K562 (cell line): ENCODE measurements at regions not wholly inside any gene's neighbourhood (a gene's known extent, or its start where the extent isn't known, plus 50 kb on each side); places are given as distances from the start of the nearest gene placed in this dataset.

ENCODE experiments used
- BHLHE40 ChIP-seq: IDR thresholded peaks from 2 replicates; pipeline ENCODE4 v1.6.1; 2011; ENCODE audit warnings: low read length, improper control_type of control experiment
- BMI1 ChIP-seq: fragments of 150-350 bp; IDR thresholded peaks from 2 replicates; pipeline ENCODE4 v1.6.1; 2014; ENCODE audit warnings: low read length
- CCNT2 ChIP-seq: IDR thresholded peaks from 2 replicates; pipeline ENCODE4 v1.6.1; 2011; ENCODE audit warnings: borderline replicate concordance, low read depth, mild to moderate bottlenecking, moderate library complexity, mixed read lengths, low read length; ENCODE audit not compliant: insufficient read length; ENCODE audit errors: extremely low read depth
- CHD1 ChIP-seq: fragments of 200-600 bp; sonication (generic); IDR thresholded peaks from one replicate; pipeline ENCODE4 v1.6.1; 2012; ENCODE audit warnings: mild to moderate bottlenecking, moderate library complexity, low read length, inconsistent platforms
- CREM ChIP-seq: IDR thresholded peaks from 2 replicates; pipeline ENCODE4 v1.6.1; 2014; ENCODE audit warnings: antibody characterized with exemption, low read depth
- E2F5 ChIP-seq: sonication (generic); formaldehyde crosslinking; IDR thresholded peaks from 2 replicates; pipeline ENCODE4 v1.8.0; 2022; ENCODE audit warnings: mild to moderate bottlenecking, missing genetic modification reagents
- E2F8 ChIP-seq: fragments of 450-650 bp; IDR thresholded peaks from 2 replicates; pipeline ENCODE4 v1.7.1; 2018; ENCODE audit warnings: mild to moderate bottlenecking, low read depth; ENCODE audit not compliant: partially characterized antibody
- EHMT2 ChIP-seq: fragments of 450-650 bp; IDR thresholded peaks from 2 replicates; pipeline ENCODE4 v1.6.1; 2018; ENCODE audit warnings: antibody characterized with exemption
- ESRRB ChIP-seq: fragments of 250-450 bp; sonication (Bioruptor Pico); IDR thresholded peaks from 2 replicates; pipeline ENCODE4 v1.5.0; 2020; ENCODE audit warnings: mild to moderate bottlenecking, moderate library complexity, borderline replicate concordance
- HCFC1 ChIP-seq: IDR thresholded peaks from 2 replicates; pipeline ENCODE4 v1.6.1; 2012; ENCODE audit warnings: low read depth, low read length, improper control_type of control experiment
- HMGN3 ChIP-seq: IDR thresholded peaks from 2 replicates; pipeline ENCODE4 v1.6.1; 2011; ENCODE audit warnings: borderline replicate concordance, low read depth, mild to moderate bottlenecking, mixed read lengths, low read length; ENCODE audit not compliant: insufficient read length; ENCODE audit errors: extremely low read depth
- HOMEZ ChIP-seq: fragments of 250-450 bp; sonication (Bioruptor Pico); IDR thresholded peaks from 2 replicates; pipeline ENCODE4 v1.4.0; 2020; ENCODE audit warnings: mild to moderate bottlenecking, moderate library complexity
- MXD1 ChIP-seq: fragments of 250-450 bp; sonication (Bioruptor Pico); IDR thresholded peaks from 2 replicates; pipeline ENCODE4 v1.8.0; 2021; ENCODE audit warnings: borderline replicate concordance, mild to moderate bottlenecking, moderate library complexity; ENCODE audit not compliant: poor library complexity, severe bottlenecking
- NR0B1 ChIP-seq: fragments of 450-650 bp; IDR thresholded peaks from one replicate; pipeline ENCODE4 v1.6.1; 2018; ENCODE audit warnings: mild to moderate bottlenecking, moderate library complexity; ENCODE audit not compliant: partially characterized antibody
- RB1 ChIP-seq: fragments of 450-650 bp; IDR thresholded peaks from 2 replicates; pipeline ENCODE4 v1.6.1; 2017; ENCODE audit warnings: low read depth, mild to moderate bottlenecking
- RFX7 ChIP-seq: fragments of 250-450 bp; sonication (Bioruptor Pico); IDR thresholded peaks from 2 replicates; pipeline ENCODE4 v1.5.1; 2021; ENCODE audit warnings: mild to moderate bottlenecking
- SMAD2 ChIP-seq: fragments of 150-350 bp; IDR thresholded peaks from 2 replicates; pipeline ENCODE4 v1.6.1; 2014; ENCODE audit warnings: low read depth, mild to moderate bottlenecking, low read length
- SNAPC5 ChIP-seq: fragments of 250-450 bp; sonication (Bioruptor Pico); IDR thresholded peaks from 2 replicates; pipeline ENCODE4 v1.8.0; 2021; ENCODE audit warnings: moderate library complexity, mild to moderate bottlenecking, inconsistent platforms
- ZNF143 ChIP-seq: sonication (generic); formaldehyde crosslinking; IDR thresholded peaks from 2 replicates; pipeline ENCODE4 v1.9.0; 2022; ENCODE audit warnings: mild to moderate bottlenecking, missing genetic modification reagents
- ZNF263 ChIP-seq: sonication (generic); formaldehyde crosslinking; IDR thresholded peaks from 2 replicates; pipeline ENCODE4 v1.8.0; 2022; ENCODE audit warnings: mild to moderate bottlenecking, missing genetic modification reagents, borderline replicate concordance
- ZNF707 ChIP-seq: fragments of 250-450 bp; sonication (Bioruptor Pico); conservative IDR thresholded peaks from 2 replicates; pipeline ENCODE4 v1.8.0; 2022; ENCODE audit warnings: inconsistent platforms, mild to moderate bottlenecking, moderate library complexity
- ZNF76 ChIP-seq: fragments of 250-450 bp; sonication (Bioruptor Pico); IDR thresholded peaks from 2 replicates; pipeline ENCODE4 v1.4.0; 2020; ENCODE audit warnings: mild to moderate bottlenecking, moderate library complexity, borderline replicate concordance

GRCh38 chr7:136245327-136246004, 268.3 kb upstream of the MTPN start (continued):
- peak; percentile 50; the same call in 1 of the 2 replicates for TF ChIP-seq CREM
- TF ChIP-seq EHMT2 = peak; percentile 89
- TF ChIP-seq HOMEZ = no peak
- no peak for TF ChIP-seq MXD1
- no peak for TF ChIP-seq CHD1
- TF ChIP-seq SMAD2 = no peak
- TF ChIP-seq RFX7 (CRISPR knock-in tag) = no peak
- no peak for TF ChIP-seq SNAPC5
- TF ChIP-seq BHLHE40 = no peak
- no peak for TF ChIP-seq ZNF707 (CRISPR knock-in tag)
- no peak for TF ChIP-seq E2F8
- no peak for TF ChIP-seq HCFC1
- TF ChIP-seq E2F5 (CRISPR knock-in tag) = no peak
- no peak for TF ChIP-seq ZNF76 (CRISPR knock-in tag)
- TF ChIP-seq ZNF143 (CRISPR knock-in tag) = no peak
- no peak for TF ChIP-seq BMI1
- peak; percentile 41 for TF ChIP-seq CCNT2
- no peak for TF ChIP-seq ESRRB (CRISPR knock-in tag)
- no peak for TF ChIP-seq ZNF263
- no peak for TF ChIP-seq NR0B1
- no peak for TF ChIP-seq RB1
- no peak for TF ChIP-seq HMGN3
